Endothelial cell of umbilical vein (primary cell): ENCODE measurements at regions not wholly inside any gene's neighbourhood (a gene's known extent, or its start where the extent isn't known, plus 50 kb on each side); places are given as distances from the start of the nearest gene placed in this dataset.

Experiments used
- BruUV-seq: library from RNA; stranded (reverse); fragments of 400-500 nt; replicated peaks from 2 replicates; lab custom pipeline; 2021; lab: Mats Ljungman, UMichigan
- CTCF ChIA-PET: fragments of 300-600, 350-600 bp; sonication (Branson Sonifier 250); formaldehyde crosslinking; loops from one replicate; lab custom pipeline; 2021; ENCODE audit warnings: antibody characterized with exemption, inconsistent platforms; lab: Charles Lee
- POLR2A ChIA-PET: fragments of 300-600, 350-600 bp; sonication (Branson Sonifier 250); formaldehyde crosslinking; loops from one replicate; lab custom pipeline; 2021; ENCODE audit warnings: antibody characterized with exemption, inconsistent platforms; lab: Charles Lee
- DNase-seq: peaks from one replicate; pipeline ENCODE4 v3.0.0-alpha.2; 2011; ENCODE audit warnings: low read depth, low spot score
- FAIRE-seq: peaks from 2 replicates; lab custom pipeline; 2011; peaks lifted over from hg19 to GRCh38; lab: Jason Lieb, UNC
- H2AFZ ChIP-seq: 2 replicates; pipeline ENCODE4 v1.6.0; 2012; ENCODE audit warnings: low read depth, low read length, control low read depth, inconsistent platforms
- H3K27ac ChIP-seq: 2 replicates; pipeline ENCODE4 v1.5.1; 2011; ENCODE audit warnings: low read depth, mild to moderate bottlenecking, control low read depth, low read length, moderate library complexity; ENCODE audit not compliant: insufficient read depth
- H3K27me3 ChIP-seq, 2 experiments: 2 replicates each; pipeline versions ENCODE4 v1.6.0 to v1.6.1; 2011; ENCODE audit warnings: low read length in 2 of 2, mixed read lengths in 1 of 2; ENCODE audit not compliant: control insufficient read depth in 2 of 2, insufficient read depth in 2 of 2
- H3K36me3 ChIP-seq, 2 experiments: 2 replicates in 1 of 2; 3 replicates in 1 of 2; pipeline ENCODE4 v1.5.1; 2011; ENCODE audit warnings: low read length in 2 of 2, mild to moderate bottlenecking in 1 of 2, moderate library complexity in 1 of 2; ENCODE audit not compliant: control insufficient read depth in 2 of 2, insufficient read depth in 2 of 2; ENCODE audit errors: extremely low read depth in 1 of 2
- H3K4me1 ChIP-seq: 3 replicates; pipeline ENCODE4 v1.5.1; 2011; ENCODE audit warnings: mild to moderate bottlenecking, low read length; ENCODE audit not compliant: control insufficient read depth, insufficient read depth; ENCODE audit errors: extremely low read depth
- H3K4me2 ChIP-seq: 2 replicates; pipeline ENCODE4 v1.6.1; 2011; ENCODE audit warnings: low read length, control low read depth, mixed read lengths; ENCODE audit not compliant: insufficient read depth
- H3K4me3 ChIP-seq, 3 experiments: fragments of 200-600 bp in 1 of 3; sonication (generic), shearing (Covaris generic) in 1 of 3; replicated peaks in 1 of 3; 2 replicates each; pipeline ENCODE4 v1.5.1; 2011 to 2016; ENCODE audit warnings: control low read depth in 3 of 3, low read length in 3 of 3, mild to moderate bottlenecking in 2 of 3, inconsistent platforms in 1 of 3, low read depth in 1 of 3, moderate library complexity in 1 of 3; ENCODE audit not compliant: insufficient read depth in 1 of 3
- H3K79me2 ChIP-seq: 2 replicates; pipeline ENCODE4 v1.6.0; 2012; ENCODE audit warnings: low read length, inconsistent platforms; ENCODE audit not compliant: control insufficient read depth, insufficient read depth
- H3K9ac ChIP-seq: replicated peaks from 2 replicates; pipeline ENCODE3; 2011; ENCODE audit warnings: low read length, control low read depth; ENCODE audit not compliant: insufficient read depth; ENCODE audit errors: extremely low read depth
- H3K9me1 ChIP-seq: replicated peaks from 3 replicates; pipeline ENCODE4 v1.6.0; 2011; ENCODE audit warnings: mild to moderate bottlenecking, low read length; ENCODE audit not compliant: control insufficient read depth, insufficient read depth; ENCODE audit errors: extremely low read depth
- H3K9me3 ChIP-seq: replicated peaks from 2 replicates; pipeline ENCODE4 v1.5.1; 2012; ENCODE audit warnings: low read length, inconsistent platforms; ENCODE audit not compliant: control insufficient read depth, insufficient read depth
- H4K20me1 ChIP-seq: replicated peaks from 2 replicates; pipeline ENCODE3; 2011; ENCODE audit warnings: mild to moderate bottlenecking, low read length; ENCODE audit not compliant: control insufficient read depth, insufficient read depth; ENCODE audit errors: extremely low read depth
- EZH2 ChIP-seq: IDR thresholded peaks from 2 replicates; pipeline ENCODE4 v1.6.1; 2012; ENCODE audit warnings: borderline replicate concordance, low read depth, mild to moderate bottlenecking, moderate library complexity, low read length, inconsistent platforms; ENCODE audit not compliant: severe bottlenecking
- FOS ChIP-seq: IDR thresholded peaks from 2 replicates; pipeline ENCODE4 v1.6.1; 2011; ENCODE audit warnings: mild to moderate bottlenecking, low read length, moderate library complexity, borderline replicate concordance; ENCODE audit not compliant: insufficient read depth
- GATA2 ChIP-seq: IDR thresholded peaks from 2 replicates; pipeline ENCODE4 v1.7.0; 2011; ENCODE audit warnings: low read depth, mild to moderate bottlenecking, moderate library complexity, mixed read lengths, low read length; ENCODE audit not compliant: insufficient read length, insufficient read depth
- JUN ChIP-seq: IDR thresholded peaks from 2 replicates; pipeline ENCODE4 v1.6.1; 2011; ENCODE audit warnings: borderline replicate concordance, low read depth; ENCODE audit not compliant: insufficient read length, insufficient read depth
- MYC ChIP-seq: IDR thresholded peaks from one replicate; pipeline ENCODE4 v1.6.1; 2011; ENCODE audit warnings: mild to moderate bottlenecking, low read depth, low read length
- POLR2A ChIP-seq: IDR thresholded peaks from 2 replicates; pipeline ENCODE4 v1.6.1; 2012; ENCODE audit warnings: low read depth, mild to moderate bottlenecking, control low read depth, low read length
- POLR2AphosphoS5 ChIP-seq: IDR thresholded peaks from 2 replicates; pipeline ENCODE4 v1.6.1; 2012; ENCODE audit warnings: low read depth, mild to moderate bottlenecking, control low read depth, low read length, moderate library complexity; ENCODE audit not compliant: insufficient read depth
- dilution Hi-C: fragments of 300-500 bp; cut with MboI; formaldehyde crosslinking; loops from one replicate; pipeline ENCODE4 v1.15.0; 2019; ENCODE audit warnings: low sequenced_read_pairs; ENCODE audit not compliant: extremely low pct_ligation_motif_present
- intact Hi-C: fragments of 100-400 bp; cut with micrococcal nuclease; formaldehyde crosslinking; loops from one replicate; pipeline ENCODE4 v1.10.0; 2022
- TF ChIP-seq, protein P1 (sequence below), 2 donors: IDR thresholded peaks; 1 replicate in 1 of 2; 2 replicates in 1 of 2; pipeline ENCODE4 v1.5.1; 2011; ENCODE audit warnings: low read length in 2 of 2, mild to moderate bottlenecking in 2 of 2, moderate library complexity in 2 of 2, control low read depth in 1 of 2, inconsistent platforms in 1 of 2, low read depth in 1 of 2; ENCODE audit not compliant: insufficient read depth in 1 of 2; ENCODE audit errors: extremely low read depth in 1 of 2
- TF ChIP-seq, protein P2 (sequence below): IDR thresholded peaks from 2 replicates; pipeline ENCODE4 v1.6.1; 2011; ENCODE audit not compliant: insufficient read depth, insufficient read length

DNA sequence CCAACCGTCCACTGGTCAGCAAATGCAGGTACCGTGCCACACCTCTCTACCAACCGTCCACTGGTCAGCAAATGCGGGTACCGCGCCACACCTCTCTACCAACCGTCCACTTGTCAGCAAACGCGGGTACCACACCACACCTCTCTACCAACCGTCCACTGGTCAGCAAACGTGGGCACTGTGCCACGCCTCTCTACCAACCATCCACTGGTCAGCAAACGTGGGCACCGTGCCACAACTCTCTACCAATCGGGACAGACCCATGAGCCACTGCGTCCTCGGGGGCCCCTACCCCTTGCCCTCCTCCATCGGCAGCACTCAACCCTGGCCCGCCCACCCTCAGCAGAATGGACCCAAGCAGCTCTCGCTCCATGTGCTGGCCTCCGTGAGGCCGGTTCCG lies 226.4 kb upstream of the SALL3 start:
- no peak overlapping the region for H3K4me2 ChIP-seq
- H3K36me3 ChIP-seq: no peaks in the 10 kb centered on the region
- H3K9ac ChIP-seq: no peak overlapping the region
- FAIRE-seq: no peak
- peaks cover 7% of the 10 kb centered on the region for H3K9me3 ChIP-seq
- no peak overlapping the region for H3K27ac ChIP-seq
- no peaks in the 10 kb centered on the region for H3K9me1 ChIP-seq
- DNase-seq: no peak
- intact Hi-C loops: no loop called here
- H4K20me1 ChIP-seq: no peaks in the 10 kb centered on the region
- H3K4me3 ChIP-seq: no peak overlapping the region
- H2AFZ ChIP-seq: no peak overlapping the region
- TF ChIP-seq, protein P1, sequence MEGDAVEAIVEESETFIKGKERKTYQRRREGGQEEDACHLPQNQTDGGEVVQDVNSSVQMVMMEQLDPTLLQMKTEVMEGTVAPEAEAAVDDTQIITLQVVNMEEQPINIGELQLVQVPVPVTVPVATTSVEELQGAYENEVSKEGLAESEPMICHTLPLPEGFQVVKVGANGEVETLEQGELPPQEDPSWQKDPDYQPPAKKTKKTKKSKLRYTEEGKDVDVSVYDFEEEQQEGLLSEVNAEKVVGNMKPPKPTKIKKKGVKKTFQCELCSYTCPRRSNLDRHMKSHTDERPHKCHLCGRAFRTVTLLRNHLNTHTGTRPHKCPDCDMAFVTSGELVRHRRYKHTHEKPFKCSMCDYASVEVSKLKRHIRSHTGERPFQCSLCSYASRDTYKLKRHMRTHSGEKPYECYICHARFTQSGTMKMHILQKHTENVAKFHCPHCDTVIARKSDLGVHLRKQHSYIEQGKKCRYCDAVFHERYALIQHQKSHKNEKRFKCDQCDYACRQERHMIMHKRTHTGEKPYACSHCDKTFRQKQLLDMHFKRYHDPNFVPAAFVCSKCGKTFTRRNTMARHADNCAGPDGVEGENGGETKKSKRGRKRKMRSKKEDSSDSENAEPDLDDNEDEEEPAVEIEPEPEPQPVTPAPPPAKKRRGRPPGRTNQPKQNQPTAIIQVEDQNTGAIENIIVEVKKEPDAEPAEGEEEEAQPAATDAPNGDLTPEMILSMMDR (IDR thresholded peaks at IDR 0.05; ENCODE audit: extremely low read depth in 1 of 2, insufficient read depth in 1 of 2, low read depth in 1 of 2, low read length in 2 of 2): no peak
- TF ChIP-seq EZH2: no peak
- TF ChIP-seq POLR2A: no peak
- no peak for TF ChIP-seq FOS
- no peak for TF ChIP-seq JUN
- TF ChIP-seq POLR2AphosphoS5: no peak
- TF ChIP-seq GATA2: no peak
- TF ChIP-seq, protein P2, sequence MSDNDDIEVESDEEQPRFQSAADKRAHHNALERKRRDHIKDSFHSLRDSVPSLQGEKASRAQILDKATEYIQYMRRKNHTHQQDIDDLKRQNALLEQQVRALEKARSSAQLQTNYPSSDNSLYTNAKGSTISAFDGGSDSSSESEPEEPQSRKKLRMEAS: no peak
- TF ChIP-seq MYC: no peak
- dilution Hi-C loops: no loop called here
- ChIA-PET CTCF (no interaction called here), POLR2A (no interaction called here)
- no peaks in the 10 kb centered on the region for H3K27me3 ChIP-seq
- H3K79me2 ChIP-seq: no peaks in the 10 kb centered on the region
- no peaks in the 10 kb centered on the region for H3K4me1 ChIP-seq
- BruUV-seq: no TSS peak
